ENCODE measurements at regions not wholly inside any gene's neighbourhood (a gene's known extent, or its start where the extent isn't known, plus 50 kb on each side); places are given as distances from the start of the nearest gene placed in this dataset.

DNA sequence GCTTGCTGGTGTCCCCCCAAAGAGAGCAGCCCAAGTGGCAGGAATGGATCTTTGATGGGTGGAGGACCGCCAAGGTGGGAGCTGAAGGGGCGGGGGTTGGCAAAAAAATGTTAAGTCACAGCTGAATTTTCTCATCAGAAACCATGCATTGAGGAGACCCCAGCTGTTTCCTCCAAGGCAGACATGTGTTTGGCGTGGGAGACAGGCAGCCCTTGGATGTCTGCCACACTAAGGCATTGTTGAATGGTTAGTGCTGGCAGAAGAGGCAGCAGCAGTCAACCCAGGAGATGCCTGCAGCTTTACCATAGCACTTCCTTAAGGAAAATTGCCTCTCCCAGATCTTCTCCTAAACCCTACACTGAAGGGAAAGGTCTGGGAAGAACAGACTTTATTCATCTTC is 394.9 kb upstream of the CD180 start:
- TF ChIP-seq, protein P1, sequence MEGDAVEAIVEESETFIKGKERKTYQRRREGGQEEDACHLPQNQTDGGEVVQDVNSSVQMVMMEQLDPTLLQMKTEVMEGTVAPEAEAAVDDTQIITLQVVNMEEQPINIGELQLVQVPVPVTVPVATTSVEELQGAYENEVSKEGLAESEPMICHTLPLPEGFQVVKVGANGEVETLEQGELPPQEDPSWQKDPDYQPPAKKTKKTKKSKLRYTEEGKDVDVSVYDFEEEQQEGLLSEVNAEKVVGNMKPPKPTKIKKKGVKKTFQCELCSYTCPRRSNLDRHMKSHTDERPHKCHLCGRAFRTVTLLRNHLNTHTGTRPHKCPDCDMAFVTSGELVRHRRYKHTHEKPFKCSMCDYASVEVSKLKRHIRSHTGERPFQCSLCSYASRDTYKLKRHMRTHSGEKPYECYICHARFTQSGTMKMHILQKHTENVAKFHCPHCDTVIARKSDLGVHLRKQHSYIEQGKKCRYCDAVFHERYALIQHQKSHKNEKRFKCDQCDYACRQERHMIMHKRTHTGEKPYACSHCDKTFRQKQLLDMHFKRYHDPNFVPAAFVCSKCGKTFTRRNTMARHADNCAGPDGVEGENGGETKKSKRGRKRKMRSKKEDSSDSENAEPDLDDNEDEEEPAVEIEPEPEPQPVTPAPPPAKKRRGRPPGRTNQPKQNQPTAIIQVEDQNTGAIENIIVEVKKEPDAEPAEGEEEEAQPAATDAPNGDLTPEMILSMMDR (IDR thresholded peaks at IDR 0.05; ENCODE audit: insufficient read depth, low read depth, low read length, missing control alignments): no peak
- H3K4me3 ChIP-seq (ENCODE audit: low read length): no peak overlapping the region
- no peak for DNase-seq (ENCODE audit: low read depth)

DNA sequence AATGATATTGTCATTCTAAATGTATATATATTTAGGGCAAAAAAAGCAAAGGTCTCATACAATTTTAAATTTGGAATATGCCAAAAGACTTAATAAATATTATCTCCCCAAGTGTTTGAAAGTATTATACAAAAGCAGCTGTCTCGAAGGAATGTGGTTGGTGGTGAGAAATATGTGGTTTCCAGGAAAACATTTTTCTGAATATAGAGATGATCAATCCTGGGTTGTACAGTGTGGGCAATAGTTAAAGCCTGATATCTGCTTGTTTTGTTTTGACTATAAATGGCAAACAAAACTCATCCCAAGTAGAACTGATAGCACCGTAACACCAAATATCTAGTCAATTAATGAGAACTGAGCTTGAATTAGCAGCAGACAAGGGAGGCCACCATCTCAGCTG is 391.8 kb upstream of the CD180 start:
- no peak overlapping the region for H3K4me3 ChIP-seq (ENCODE audit: low read length)

DNA sequence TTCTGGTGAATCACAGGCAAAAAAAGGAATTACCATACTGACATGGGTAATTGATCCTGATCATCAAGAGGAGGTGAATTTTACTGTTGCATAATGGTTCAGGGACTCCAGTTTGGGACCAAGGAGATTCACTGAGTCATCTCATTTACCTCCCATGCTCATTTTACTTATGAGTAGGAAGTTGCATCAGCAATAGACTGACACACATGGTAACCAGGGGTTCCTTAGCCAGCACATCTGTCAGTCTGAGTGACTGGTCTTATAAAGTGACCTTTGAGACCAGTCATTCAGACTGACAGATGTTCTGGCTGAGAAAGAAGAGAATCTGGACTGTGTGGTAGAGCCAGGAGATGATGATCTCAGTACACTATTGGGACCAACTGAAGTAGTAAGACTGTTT is 384.6 kb upstream of the CD180 start:
- no peak overlapping the region for H3K4me3 ChIP-seq (ENCODE audit: low read length)
- TF ChIP-seq, protein P1 (IDR thresholded peaks at IDR 0.05; ENCODE audit: insufficient read depth, low read depth, low read length, missing control alignments): no peak
- DNase-seq (ENCODE audit: low read depth): peak; percentile 86

More for the DNA sequence above, 391.8 kb upstream of the CD180 start:
- TF ChIP-seq, protein P1 (IDR thresholded peaks at IDR 0.05; ENCODE audit: insufficient read depth, low read depth, low read length, missing control alignments): no peak
- DNase-seq (ENCODE audit: low read depth): no peak

DNA sequence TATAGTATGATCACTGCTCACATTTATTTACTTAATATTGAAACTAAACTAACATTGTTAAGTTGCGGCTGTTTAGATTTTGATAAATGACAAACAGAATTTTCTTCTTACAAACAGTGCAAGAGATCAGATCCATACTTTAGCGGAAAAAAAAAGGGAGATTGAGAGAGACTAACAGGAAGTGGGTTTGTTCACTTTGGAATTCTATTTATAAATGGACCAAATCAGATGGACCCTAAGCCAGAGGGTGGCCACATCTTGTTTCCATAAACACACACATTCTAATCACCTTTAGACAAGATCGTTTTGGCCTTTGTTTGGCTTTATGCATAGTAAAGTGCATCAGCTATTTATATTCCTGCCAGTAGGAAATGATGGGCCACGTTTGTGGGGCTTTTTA is 381.4 kb upstream of the CD180 start:
- no peak for DNase-seq (ENCODE audit: low read depth)
- H3K4me3 ChIP-seq (ENCODE audit: low read length): no peak overlapping the region
- TF ChIP-seq, protein P1 (IDR thresholded peaks at IDR 0.05; ENCODE audit: insufficient read depth, low read depth, low read length, missing control alignments): no peak

DNA sequence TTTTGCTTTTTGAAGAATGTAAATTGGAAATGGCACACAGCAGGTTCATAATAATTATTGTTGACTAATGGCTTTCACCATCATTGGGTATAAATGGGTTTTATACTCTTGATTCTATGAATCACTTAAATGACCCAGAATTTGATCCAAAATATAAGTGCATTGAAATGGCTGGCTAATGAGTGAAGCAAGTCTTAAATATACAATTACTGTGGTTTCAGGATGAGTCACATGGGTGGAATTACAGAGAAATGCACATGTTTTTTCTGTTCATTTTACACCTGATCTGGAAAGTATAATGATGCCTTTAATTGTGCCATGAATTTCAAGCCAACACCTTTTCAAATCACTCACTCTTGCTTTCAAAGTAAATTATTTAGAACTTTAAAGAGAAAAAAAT is 380.8 kb upstream of the CD180 start:
- H3K4me3 ChIP-seq (ENCODE audit: low read length): no peak overlapping the region
- TF ChIP-seq, protein P1 (IDR thresholded peaks at IDR 0.05; ENCODE audit: insufficient read depth, low read depth, low read length, missing control alignments): no peak
- peak; percentile 70 for DNase-seq (ENCODE audit: low read depth)

DNA sequence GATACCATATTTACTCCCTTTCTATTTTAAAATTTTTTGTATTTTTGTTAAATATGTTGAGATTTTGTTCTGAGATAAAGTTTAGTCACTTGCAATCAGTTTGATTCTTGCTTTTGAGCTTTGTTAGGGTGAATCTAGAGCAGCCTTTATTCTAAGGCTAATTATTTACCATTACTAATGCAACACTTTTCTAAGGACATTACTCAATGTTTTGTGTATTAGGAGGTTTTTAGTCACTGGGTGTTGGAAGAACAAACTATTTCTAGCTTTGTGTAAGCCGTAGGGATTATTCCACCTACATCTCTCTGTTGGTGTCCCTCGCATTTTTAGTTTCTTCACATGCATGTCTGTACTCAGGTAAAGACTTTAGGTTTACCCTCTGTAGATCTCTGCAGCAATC is 379.5 kb upstream of the CD180 start:
- DNase-seq (ENCODE audit: low read depth): peak; percentile 21
- no peak overlapping the region for H3K4me3 ChIP-seq (ENCODE audit: low read length)
- TF ChIP-seq, protein P1 (IDR thresholded peaks at IDR 0.05; ENCODE audit: insufficient read depth, low read depth, low read length, missing control alignments): no peak

DNA sequence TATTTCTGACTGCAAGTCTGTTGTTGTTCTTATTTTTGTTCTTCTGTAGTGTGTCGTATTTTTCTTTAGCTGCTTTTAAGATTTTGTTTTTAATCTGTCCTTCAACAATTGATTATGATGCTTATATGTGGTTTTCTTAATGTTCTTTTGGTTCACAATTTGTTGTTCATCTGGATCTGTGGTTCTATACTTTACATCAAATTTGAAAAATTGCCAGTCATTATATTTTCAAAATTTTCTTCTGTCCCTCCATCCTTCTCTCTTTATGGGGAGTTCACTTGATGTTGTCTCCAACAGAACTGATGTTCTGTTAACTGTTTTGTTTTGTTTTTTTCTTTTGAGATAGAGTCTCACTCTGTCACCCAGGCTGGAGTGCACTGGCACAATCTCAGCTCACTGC is 378.5 kb upstream of the CD180 start:
- H3K4me3 ChIP-seq (ENCODE audit: low read length): no peak overlapping the region
- TF ChIP-seq, protein P1 (IDR thresholded peaks at IDR 0.05; ENCODE audit: insufficient read depth, low read depth, low read length, missing control alignments): no peak
- no peak for DNase-seq (ENCODE audit: low read depth)
